ENCODE measurements at regions not wholly inside any gene's neighbourhood (a gene's known extent, or its start where the extent isn't known, plus 50 kb on each side); places are given as distances from the start of the nearest gene placed in this dataset.

- no peak for DNase-seq (ENCODE audit: low spot score)
These were observed 67.3 kb upstream of the VOPP1 start for GRCh38 chr7:55639640-55640039.

GRCh38 chr7:55629051-55629677 lies 56.9 kb upstream of the VOPP1 start:
- no peak for DNase-seq (ENCODE audit: low spot score)

DNA sequence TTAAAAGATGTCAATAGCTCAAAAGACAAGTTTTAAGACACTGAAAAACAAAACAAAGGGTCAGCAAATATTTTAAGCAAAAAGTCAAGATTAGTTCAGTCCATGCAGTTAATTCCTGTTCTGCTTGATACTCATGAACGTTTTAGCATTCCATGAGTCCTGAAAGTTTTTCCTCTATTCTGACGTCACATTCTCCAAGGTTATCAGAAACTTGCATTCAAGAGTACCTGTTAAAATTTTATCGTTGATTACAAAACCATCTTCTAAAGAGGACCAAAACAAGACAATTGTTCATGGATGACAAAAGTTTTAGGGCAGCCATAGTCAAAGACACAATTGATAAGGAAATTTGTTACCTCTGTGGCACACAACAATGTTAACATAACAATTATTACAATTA lies 52.5 kb upstream of the VOPP1 start:
- DNase-seq (ENCODE audit: low spot score) = no peak

- no peak for DNase-seq (ENCODE audit: low spot score)
These were observed 51.3 kb upstream of the VOPP1 start for GRCh38 chr7:55623617-55624016.

GRCh38 chr7:55622241-55622640 lies 49.9 kb upstream of the VOPP1 start:
- DNase-seq (ENCODE audit: low spot score) = no peak

Measured in ureter (tissue), 1 donor.